A673 (cell line): ENCODE measurements at regions not wholly inside any gene's neighbourhood (a gene's known extent, or its start where the extent isn't known, plus 50 kb on each side); places are given as distances from the start of the nearest gene placed in this dataset.

ENCODE experiments used
- CTCF ChIP-seq: fragments of 300-800, 200-600 bp; sonication (generic); conservative IDR thresholded peaks from 2 replicates; pipeline ENCODE4 v1.5.1; 2017; ENCODE audit warnings: low read depth, mild to moderate bottlenecking, antibody characterized with exemption, low read length, moderate library complexity, mixed read lengths
- EZH2 ChIP-seq: fragments of 200-600 bp; sonication (generic); IDR thresholded peaks from 2 replicates; pipeline ENCODE4 v1.6.1; 2017; ENCODE audit warnings: borderline replicate concordance, low read depth, mild to moderate bottlenecking, mixed read lengths, antibody characterized with exemption, low read length; ENCODE audit not compliant: poor library complexity, severe bottlenecking

DNA sequence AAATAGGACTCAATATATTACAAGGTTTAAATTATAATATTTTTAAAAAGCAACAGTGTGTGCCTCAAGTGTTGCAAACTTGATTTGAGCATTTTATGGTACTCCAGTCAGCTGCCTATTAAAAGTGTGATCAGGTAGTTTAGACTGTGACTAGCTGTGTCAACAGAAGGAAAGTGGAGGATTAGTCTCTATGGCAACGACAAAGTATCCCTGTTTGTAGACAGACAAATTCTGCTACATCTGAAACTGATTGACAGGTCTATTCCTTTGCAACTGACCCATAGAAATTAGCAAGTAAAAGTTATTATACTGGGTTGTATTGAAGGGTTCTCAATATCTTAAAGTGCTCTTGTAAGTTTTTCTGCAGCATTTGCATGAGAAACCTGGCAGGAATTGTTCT, 249.8 kb upstream of the ARRDC3 start:
- TF ChIP-seq CTCF (no peak), EZH2 (no peak)
